IMR-90 (cell line): ENCODE measurements at regions not wholly inside any gene's neighbourhood (a gene's known extent, or its start where the extent isn't known, plus 50 kb on each side); places are given as distances from the start of the nearest gene placed in this dataset.

Experiments used
- ATAC-seq: fragments of 200-7000 bp; cut with Tn5 transposase; 2 replicates; pipeline ENCODE4 v1.9.1; 2020; ENCODE audit warnings: low read depth, mild to moderate bottlenecking, moderate library complexity
- BruUV-seq: library from RNA; stranded (reverse); fragments of 400-500 nt; replicated peaks from 2 replicates; lab custom pipeline; 2021; lab: Mats Ljungman, UMichigan
- CTCF ChIA-PET: fragments of 300-600 bp; formaldehyde crosslinking; extraction: SDS; loops from one replicate; lab custom pipeline; 2021; ENCODE audit warnings: antibody characterized with exemption; lab: Yijun Ruan, JAX
- POLR2A ChIA-PET: fragments of 300-600 bp; sonication (Branson Sonifier 250); formaldehyde crosslinking; loops from one replicate; lab custom pipeline; 2022; ENCODE audit warnings: antibody characterized with exemption; ENCODE audit not compliant: unreplicated experiment; lab: Charles Lee
- DNase-seq: peaks from one replicate; pipeline ENCODE4 v3.0.0; 2013
- H2AFZ ChIP-seq: replicated peaks from 2 replicates; pipeline ENCODE3; 2013; ENCODE audit warnings: low read length, mild to moderate bottlenecking; ENCODE audit not compliant: poor library complexity
- H2AK5ac ChIP-seq: 2 replicates; pipeline ENCODE4 v1.6.1; 2013; ENCODE audit warnings: low read depth, low read length, inconsistent platforms
- H2AK9ac ChIP-seq: replicated peaks from 2 replicates; pipeline ENCODE3; 2013; ENCODE audit warnings: mild to moderate bottlenecking, low read depth, low read length, moderate library complexity; ENCODE audit not compliant: poor library complexity
- H2BK120ac ChIP-seq: 2 replicates; pipeline ENCODE4 v1.6.1; 2013; ENCODE audit warnings: low read depth, low read length, inconsistent platforms
- H2BK15ac ChIP-seq: 3 replicates; pipeline ENCODE4 v1.6.1; 2013; ENCODE audit warnings: low read depth, low read length, inconsistent platforms
- H2BK20ac ChIP-seq: 2 replicates; pipeline ENCODE4 v1.6.1; 2013; ENCODE audit warnings: low read depth, mild to moderate bottlenecking, inconsistent platforms, low read length, moderate library complexity
- H2BK5ac ChIP-seq: 2 replicates; pipeline ENCODE4 v1.6.1; 2013; ENCODE audit warnings: mild to moderate bottlenecking, low read depth, low read length, inconsistent platforms; ENCODE audit not compliant: poor library complexity, severe bottlenecking
- H3K14ac ChIP-seq: replicated peaks from 2 replicates; pipeline ENCODE4 v1.6.1; 2013; ENCODE audit warnings: low read depth, low read length, inconsistent platforms
- H3K18ac ChIP-seq: 2 replicates; pipeline ENCODE4 v1.6.1; 2013; ENCODE audit warnings: low read depth, low read length, control low read depth
- H3K23ac ChIP-seq: 2 replicates; pipeline ENCODE4 v1.6.1; 2013; ENCODE audit warnings: low read depth, low read length, inconsistent platforms
- H3K27ac ChIP-seq: 2 replicates; pipeline ENCODE4 v1.5.1; 2013; ENCODE audit warnings: mild to moderate bottlenecking, control low read depth, low read length; ENCODE audit not compliant: insufficient read depth
- H3K27me3 ChIP-seq: 2 replicates; pipeline ENCODE4 v1.6.1; 2013; ENCODE audit warnings: low read length; ENCODE audit not compliant: control insufficient read depth, insufficient read depth
- H3K36me3 ChIP-seq: 2 replicates; pipeline ENCODE4 v1.6.1; 2013; ENCODE audit warnings: low read length, mixed read lengths; ENCODE audit not compliant: control insufficient read depth, insufficient read depth
- H3K4ac ChIP-seq: 2 replicates; pipeline ENCODE4 v1.6.1; 2013; ENCODE audit warnings: low read depth, low read length, inconsistent platforms
- H3K4me1 ChIP-seq: 2 replicates; pipeline ENCODE4 v1.6.1; 2013; ENCODE audit warnings: low read length, mixed read lengths; ENCODE audit not compliant: control insufficient read depth, insufficient read depth
- H3K4me2 ChIP-seq: 2 replicates; pipeline ENCODE4 v1.6.1; 2013; ENCODE audit warnings: low read depth, mild to moderate bottlenecking, control low read depth, low read length, moderate library complexity
- H3K4me3 ChIP-seq: 2 replicates; pipeline ENCODE4 v1.5.1; 2013; ENCODE audit warnings: low read depth, mild to moderate bottlenecking, control low read depth, low read length, moderate library complexity; ENCODE audit not compliant: insufficient read depth
- H3K56ac ChIP-seq: 2 replicates; pipeline ENCODE4 v1.6.1; 2013; ENCODE audit warnings: low read length, inconsistent platforms; ENCODE audit not compliant: insufficient read depth; ENCODE audit errors: extremely low read depth
- H3K79me1 ChIP-seq, 2 experiments: 2 replicates each; pipeline ENCODE4 v1.6.1; 2013; ENCODE audit warnings: low read length in 2 of 2, inconsistent platforms in 1 of 2, low read depth in 1 of 2
- H3K9ac ChIP-seq: 2 replicates; pipeline ENCODE4 v1.6.1; 2013; ENCODE audit warnings: low read depth, low read length, control low read depth
- H3K9me1 ChIP-seq: 2 replicates; pipeline ENCODE4 v1.6.1; 2013; ENCODE audit warnings: low read length, inconsistent platforms; ENCODE audit not compliant: insufficient read depth
- H3K9me3 ChIP-seq: 2 replicates; pipeline ENCODE4 v1.6.1; 2013; ENCODE audit warnings: low read length; ENCODE audit not compliant: control insufficient read depth, insufficient read depth
- H4K20me1 ChIP-seq: 2 replicates; pipeline ENCODE4 v1.6.1; 2013; ENCODE audit warnings: low read length, inconsistent platforms; ENCODE audit not compliant: insufficient read depth
- H4K5ac ChIP-seq: 2 replicates; pipeline ENCODE4 v1.6.1; 2013; ENCODE audit warnings: mild to moderate bottlenecking, low read depth, low read length, control low read depth
- H4K8ac ChIP-seq, 2 experiments: 2 replicates each; pipeline ENCODE4 v1.6.1; 2013; ENCODE audit warnings: low read depth in 2 of 2, low read length in 2 of 2, control low read depth in 1 of 2, inconsistent platforms in 1 of 2
- H4K91ac ChIP-seq: 2 replicates; pipeline ENCODE4 v1.6.1; 2013; ENCODE audit warnings: low read depth, low read length, inconsistent platforms; ENCODE audit not compliant: insufficient read depth
- BHLHE40 ChIP-seq: fragments of 150-350 bp; IDR thresholded peaks from 2 replicates; pipeline ENCODE4 v1.6.1; 2016; ENCODE audit warnings: mild to moderate bottlenecking, low read depth, low read length
- FOS ChIP-seq: fragments of 150-350 bp; IDR thresholded peaks from 2 replicates; pipeline ENCODE4 v1.6.1; 2016; ENCODE audit warnings: low read depth, low read length
- MAFK ChIP-seq: IDR thresholded peaks from 2 replicates; pipeline ENCODE4 v1.6.1; 2012; ENCODE audit warnings: low read depth, low read length, improper control_type of control experiment
- MXI1 ChIP-seq: IDR thresholded peaks from 2 replicates; pipeline ENCODE4 v1.6.1; 2012; ENCODE audit warnings: low read depth, mild to moderate bottlenecking, low read length, moderate library complexity, borderline replicate concordance
- NFE2L2 ChIP-seq: fragments of 150-350 bp; IDR thresholded peaks from 2 replicates; pipeline ENCODE4 v1.6.1; 2016; ENCODE audit warnings: low read depth, mild to moderate bottlenecking, low read length
- RAD21 ChIP-seq: IDR thresholded peaks from 2 replicates; pipeline ENCODE4 v1.6.1; 2012; ENCODE audit warnings: low read length, improper control_type of control experiment
- SMC3 ChIP-seq: fragments of 150-350 bp; IDR thresholded peaks from 2 replicates; pipeline ENCODE4 v1.6.1; 2016; ENCODE audit warnings: low read depth, mild to moderate bottlenecking, antibody characterized with exemption, low read length, moderate library complexity
- WGBS, 2 experiments: methylation state at CpG; one replicate each; pipeline versions ENCODE4 v1.1.5 to v1.1.7; 2013; ENCODE audit warnings: missing lambda C conversion rate in 2 of 2; ENCODE audit not compliant: insufficient read length in 1 of 2; ENCODE audit errors: extremely low coverage in 2 of 2; 5-methylcytosine and 5-hydroxymethylcytosine counted together
- dilution Hi-C: fragments of 300-500 bp; cut with HindIII; formaldehyde crosslinking; loops from one replicate; pipeline ENCODE4 v1.14.3; 2018; ENCODE audit warnings: low sequenced_read_pairs; ENCODE audit not compliant: unreplicated experiment
- in situ Hi-C: fragments of 300-500 bp; cut with MboI; formaldehyde crosslinking; loops from 3 replicates; pipeline ENCODE4 v1.14.3; 2019; ENCODE audit warnings: low sequenced_read_pairs, inconsistent platforms, mixed read lengths
- intact Hi-C: fragments of 100-400 bp; cut with micrococcal nuclease; formaldehyde crosslinking; loops from 2 replicates; pipeline ENCODE4 v1.10.0; 2022
- TF ChIP-seq, protein P1 (sequence below): conservative IDR thresholded peaks from 2 replicates; pipeline ENCODE4 v1.5.1; 2012; ENCODE audit warnings: mild to moderate bottlenecking, low read depth, low read length, improper control_type of control experiment

DNA sequence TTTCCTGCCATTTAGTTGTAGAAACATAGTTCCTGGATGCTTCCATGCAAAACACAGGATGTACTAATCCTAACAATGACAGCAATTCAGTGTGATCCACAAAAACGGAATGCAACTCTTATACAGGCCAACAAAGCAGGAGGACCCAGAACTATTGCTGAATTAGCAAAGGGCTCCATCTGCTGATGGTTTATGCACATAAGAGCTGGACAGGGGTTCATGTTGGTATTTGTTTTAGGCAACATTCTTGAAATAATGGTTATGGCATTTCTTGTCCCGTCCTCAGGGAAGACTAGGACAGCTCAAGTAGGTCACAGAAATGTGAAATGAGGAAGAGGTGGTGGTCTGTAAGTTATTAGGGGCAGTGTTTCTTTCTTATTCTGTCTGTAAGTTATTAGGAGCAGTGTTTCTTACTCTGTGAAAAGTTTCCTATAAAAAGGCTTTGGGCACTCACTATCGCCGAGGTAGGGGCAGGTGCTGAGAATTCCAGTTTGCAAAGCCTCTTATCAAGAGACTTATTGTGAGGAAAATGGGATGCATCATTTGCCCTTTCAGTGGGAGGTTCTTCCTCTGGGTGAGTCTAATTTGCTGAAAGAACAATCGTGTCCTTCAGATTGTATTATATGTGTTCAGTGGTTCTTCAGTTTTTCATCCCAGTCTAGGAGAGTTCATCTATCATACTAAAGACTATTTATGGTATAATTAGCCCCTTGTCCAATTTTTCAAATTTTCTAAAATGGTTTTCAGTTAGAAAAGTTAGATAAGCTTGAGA is 171.1 kb downstream of the MCHR2 start:
- no peak overlapping the region for H4K91ac ChIP-seq
- no peak overlapping the region for H2BK120ac ChIP-seq
- no peak overlapping the region for H2AK5ac ChIP-seq
- H3K4me2 ChIP-seq: peak overlapping the region; percentile 81
- dilution Hi-C loops (no loop called here), in situ Hi-C loops (no loop called here), intact Hi-C loops (loop anchor here (1.0 to 5.0 kb wide), 6 partner anchors 234 to 671 kb away; no protein-coding TSS in a partner anchor)
- no peaks in the 10 kb centered on the region for H3K79me1 ChIP-seq
- H3K27me3 ChIP-seq: no peaks in the 10 kb centered on the region
- H3K9ac ChIP-seq: no peak overlapping the region
- no TSS peak for BruUV-seq
- H4K20me1 ChIP-seq: no peaks in the 10 kb centered on the region
- H3K18ac ChIP-seq: no peak overlapping the region
- peak overlapping the region; percentile 6 for H2AFZ ChIP-seq
- no peak overlapping the region for H3K23ac ChIP-seq
- no peak overlapping the region for H3K56ac ChIP-seq
- H2BK15ac ChIP-seq: no peak overlapping the region
- H3K9me1 ChIP-seq: no peaks in the 10 kb centered on the region
- ChIA-PET CTCF (interaction anchor here (0.5 to 0.7 kb wide), 3 partner anchors 355 to 519 kb away, joined by 4 to 7 read pairs (median 6); no protein-coding TSS in a partner anchor), POLR2A (no interaction called here)
- peak overlapping the region; percentile 56; the same call in 1 of the 2 replicates for H3K4me3 ChIP-seq
- H4K5ac ChIP-seq: no peak overlapping the region
- H3K9me3 ChIP-seq: no peaks in the 10 kb centered on the region
- no CpG with 5 or more reads among the region's 5 CpGs for WGBS, 2 experiments
- H3K36me3 ChIP-seq: no peaks in the 10 kb centered on the region
- no peaks in the 10 kb centered on the region for H3K4me1 ChIP-seq
- H3K4ac ChIP-seq: no peak overlapping the region
- TF ChIP-seq, protein P1, sequence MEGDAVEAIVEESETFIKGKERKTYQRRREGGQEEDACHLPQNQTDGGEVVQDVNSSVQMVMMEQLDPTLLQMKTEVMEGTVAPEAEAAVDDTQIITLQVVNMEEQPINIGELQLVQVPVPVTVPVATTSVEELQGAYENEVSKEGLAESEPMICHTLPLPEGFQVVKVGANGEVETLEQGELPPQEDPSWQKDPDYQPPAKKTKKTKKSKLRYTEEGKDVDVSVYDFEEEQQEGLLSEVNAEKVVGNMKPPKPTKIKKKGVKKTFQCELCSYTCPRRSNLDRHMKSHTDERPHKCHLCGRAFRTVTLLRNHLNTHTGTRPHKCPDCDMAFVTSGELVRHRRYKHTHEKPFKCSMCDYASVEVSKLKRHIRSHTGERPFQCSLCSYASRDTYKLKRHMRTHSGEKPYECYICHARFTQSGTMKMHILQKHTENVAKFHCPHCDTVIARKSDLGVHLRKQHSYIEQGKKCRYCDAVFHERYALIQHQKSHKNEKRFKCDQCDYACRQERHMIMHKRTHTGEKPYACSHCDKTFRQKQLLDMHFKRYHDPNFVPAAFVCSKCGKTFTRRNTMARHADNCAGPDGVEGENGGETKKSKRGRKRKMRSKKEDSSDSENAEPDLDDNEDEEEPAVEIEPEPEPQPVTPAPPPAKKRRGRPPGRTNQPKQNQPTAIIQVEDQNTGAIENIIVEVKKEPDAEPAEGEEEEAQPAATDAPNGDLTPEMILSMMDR: peak; percentile 70
- 0 out of 2 replicates have a peak, but pooled peaks have one; percentile 27 for TF ChIP-seq MAFK
- TF ChIP-seq RAD21: peak; percentile 72
- peak; percentile 48 for TF ChIP-seq SMC3
- TF ChIP-seq FOS: no peak
- TF ChIP-seq MXI1: no peak
- TF ChIP-seq NFE2L2: no peak
- TF ChIP-seq BHLHE40: no peak
- no peak overlapping the region for H3K27ac ChIP-seq
- no peak overlapping the region for H3K14ac ChIP-seq
- DNase-seq (peak; percentile 82), ATAC-seq (peak; percentile 99)
- no peak overlapping the region for H2BK20ac ChIP-seq
- H4K8ac ChIP-seq: no peak overlapping the region
- no peak overlapping the region for H2BK5ac ChIP-seq
- no peak overlapping the region for H2AK9ac ChIP-seq
